ENCODE measurements at regions not wholly inside any gene's neighbourhood (a gene's known extent, or its start where the extent isn't known, plus 50 kb on each side); places are given as distances from the start of the nearest gene placed in this dataset.

- TF ChIP-seq KDM1A (IDR thresholded peaks at IDR 0.05; ENCODE audit: borderline replicate concordance, low read length): no peak
- TF ChIP-seq, protein P1, sequence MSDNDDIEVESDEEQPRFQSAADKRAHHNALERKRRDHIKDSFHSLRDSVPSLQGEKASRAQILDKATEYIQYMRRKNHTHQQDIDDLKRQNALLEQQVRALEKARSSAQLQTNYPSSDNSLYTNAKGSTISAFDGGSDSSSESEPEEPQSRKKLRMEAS (IDR thresholded peaks at IDR 0.05): no peak
- no peak for TF ChIP-seq RAD21 (IDR thresholded peaks at IDR 0.05 in 1 of 2, conservative IDR thresholded peaks at IDR 0.05 in 1 of 2; ENCODE audit: low read depth in 2 of 2, low read length in 2 of 2)
- TF ChIP-seq CTCF (IDR thresholded peaks at IDR 0.05; ENCODE audit: control extremely low read depth in 1 of 3, insufficient read depth in 1 of 3, low read depth in 1 of 3, low read length in 3 of 3): no peak
- no peak for TF ChIP-seq POLR2A (IDR thresholded peaks at IDR 0.05; ENCODE audit: control extremely low read depth in 1 of 2, low read depth in 2 of 2, low read length in 2 of 2)
- TF ChIP-seq CEBPB (IDR thresholded peaks at IDR 0.05; ENCODE audit: low read depth, low read length): no peak
- TF ChIP-seq ZNF274 (IDR thresholded peaks at IDR 0.05; ENCODE audit: borderline replicate concordance, extremely low read depth, low read length): no peak
- TF ChIP-seq, protein P2, sequence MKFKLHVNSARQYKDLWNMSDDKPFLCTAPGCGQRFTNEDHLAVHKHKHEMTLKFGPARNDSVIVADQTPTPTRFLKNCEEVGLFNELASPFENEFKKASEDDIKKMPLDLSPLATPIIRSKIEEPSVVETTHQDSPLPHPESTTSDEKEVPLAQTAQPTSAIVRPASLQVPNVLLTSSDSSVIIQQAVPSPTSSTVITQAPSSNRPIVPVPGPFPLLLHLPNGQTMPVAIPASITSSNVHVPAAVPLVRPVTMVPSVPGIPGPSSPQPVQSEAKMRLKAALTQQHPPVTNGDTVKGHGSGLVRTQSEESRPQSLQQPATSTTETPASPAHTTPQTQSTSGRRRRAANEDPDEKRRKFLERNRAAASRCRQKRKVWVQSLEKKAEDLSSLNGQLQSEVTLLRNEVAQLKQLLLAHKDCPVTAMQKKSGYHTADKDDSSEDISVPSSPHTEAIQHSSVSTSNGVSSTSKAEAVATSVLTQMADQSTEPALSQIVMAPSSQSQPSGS (IDR thresholded peaks at IDR 0.05; ENCODE audit: low read length): no peak
- no peak for TF ChIP-seq TAF1 (IDR thresholded peaks at IDR 0.05; ENCODE audit: low read depth, low read length)
- no peak for TF ChIP-seq SIRT6 (IDR thresholded peaks at IDR 0.05; ENCODE audit: low read length)
- no peak for TF ChIP-seq SAP30 (IDR thresholded peaks at IDR 0.05; ENCODE audit: insufficient read depth, insufficient replicate concordance, low read length)
- no peak for TF ChIP-seq YY1 (IDR thresholded peaks at IDR 0.05; ENCODE audit: low read depth, low read length)
- TF ChIP-seq RXRA (IDR thresholded peaks at IDR 0.05; ENCODE audit: insufficient read depth, low read depth, low read length): no peak
- TF ChIP-seq RNF2 (IDR thresholded peaks at IDR 0.05; ENCODE audit: borderline replicate concordance, low read depth, low read length, missing control alignments, poor library complexity, severe bottlenecking): no peak
Observed at GRCh38 chr12:69141074-69141473, 98.3 kb upstream of the CPSF6 start.
